Muscle of leg (tissue), 3 donors: ENCODE measurements at regions not wholly inside any gene's neighbourhood (a gene's known extent, or its start where the extent isn't known, plus 50 kb on each side); places are given as distances from the start of the nearest gene placed in this dataset.

Experiments
- DNase-seq: peaks from one replicate; pipeline ENCODE4 v3.0.0; 2013
- H3K27ac ChIP-seq: one replicate; pipeline ENCODE4 v1.5.1; 2013; ENCODE audit warnings: mild to moderate bottlenecking, low read length, control low read depth
- H3K27me3 ChIP-seq: one replicate; pipeline ENCODE4 v1.6.1; 2013; ENCODE audit warnings: low read length; ENCODE audit not compliant: control insufficient read depth, insufficient read depth
- H3K36me3 ChIP-seq: one replicate; pipeline ENCODE4 v1.6.1; 2013; ENCODE audit warnings: low read length; ENCODE audit not compliant: control insufficient read depth, insufficient read depth
- H3K4me1 ChIP-seq: one replicate; pipeline ENCODE4 v1.6.1; 2013; ENCODE audit warnings: low read length; ENCODE audit not compliant: control insufficient read depth, insufficient read depth
- H3K4me3 ChIP-seq: one replicate; pipeline ENCODE4 v1.5.1; 2013; ENCODE audit warnings: low read length, control low read depth
- H3K9me3 ChIP-seq: replicated peaks from 2 replicates; pipeline ENCODE4 v1.6.1; 2013; ENCODE audit warnings: low read depth, low read length; ENCODE audit not compliant: control insufficient read depth
- WGBS: methylation state at CpG from one replicate; pipeline ENCODE4 v1.1.5; 2013; ENCODE audit warnings: missing lambda C conversion rate; ENCODE audit not compliant: insufficient coverage; 5-methylcytosine and 5-hydroxymethylcytosine counted together

GRCh38 chr20:20869161-20869775, 156.8 kb upstream of the RALGAPA2 start:
- no peaks in the 10 kb centered on the region for H3K9me3 ChIP-seq

DNA sequence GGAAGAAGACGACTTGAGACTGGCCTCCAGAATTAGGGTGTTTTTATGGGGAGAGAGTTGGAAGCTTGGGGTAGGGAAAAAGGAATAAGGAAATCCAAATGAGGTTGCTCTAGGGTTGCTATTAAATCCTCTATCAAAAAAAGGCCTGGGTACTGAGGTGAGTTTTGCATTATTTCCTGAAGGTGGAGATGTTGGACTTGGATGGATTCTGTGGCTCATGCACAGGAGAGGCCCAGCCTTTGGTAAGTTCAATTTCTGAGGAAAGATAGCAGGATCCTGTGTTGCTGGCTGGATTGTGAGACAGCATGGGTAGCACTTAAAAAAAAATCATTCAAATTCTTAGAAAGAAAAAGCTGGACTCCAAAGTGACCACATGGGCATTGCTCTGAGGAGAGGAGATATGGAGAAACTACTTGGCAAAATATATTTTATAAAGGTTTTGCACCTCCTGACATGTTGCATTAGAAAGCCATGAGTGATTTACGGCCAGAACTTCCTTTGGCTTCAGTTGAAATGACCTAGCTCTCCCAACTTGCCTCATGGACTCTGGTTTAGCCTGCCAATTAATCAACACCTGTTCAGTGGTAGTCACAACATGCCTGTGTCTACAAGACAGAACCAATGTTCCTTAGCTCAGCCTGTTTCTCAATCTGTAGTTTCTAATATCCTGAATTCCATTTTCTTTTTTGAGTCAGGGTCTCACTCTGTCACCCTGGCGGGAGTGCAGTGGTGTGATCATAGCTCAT, 152.1 kb upstream of the RALGAPA2 start:
- peak; percentile 69 for DNase-seq
- no peak overlapping the region for H3K4me3 ChIP-seq
- 90% methylated on average over 1 of the region's 3 CpGs for WGBS
- H3K4me1 ChIP-seq = no peaks in the 10 kb centered on the region
- H3K9me3 ChIP-seq = no peaks in the 10 kb centered on the region
- H3K27ac ChIP-seq = no peak overlapping the region
- no peaks in the 10 kb centered on the region for H3K36me3 ChIP-seq
- H3K27me3 ChIP-seq = peaks cover under 1% of the 10 kb centered on the region

More at GRCh38 chr20:20869161-20869775, 156.8 kb upstream of the RALGAPA2 start:
- H3K4me3 ChIP-seq = no peak overlapping the region
- no peaks in the 10 kb centered on the region for H3K36me3 ChIP-seq
- no peak overlapping the region for H3K27ac ChIP-seq
- DNase-seq = no peak
- H3K27me3 ChIP-seq = peaks cover under 1% of the 10 kb centered on the region
- no peaks in the 10 kb centered on the region for H3K4me1 ChIP-seq
- no CpG with 5 or more reads among the region's 5 CpGs for WGBS

DNA sequence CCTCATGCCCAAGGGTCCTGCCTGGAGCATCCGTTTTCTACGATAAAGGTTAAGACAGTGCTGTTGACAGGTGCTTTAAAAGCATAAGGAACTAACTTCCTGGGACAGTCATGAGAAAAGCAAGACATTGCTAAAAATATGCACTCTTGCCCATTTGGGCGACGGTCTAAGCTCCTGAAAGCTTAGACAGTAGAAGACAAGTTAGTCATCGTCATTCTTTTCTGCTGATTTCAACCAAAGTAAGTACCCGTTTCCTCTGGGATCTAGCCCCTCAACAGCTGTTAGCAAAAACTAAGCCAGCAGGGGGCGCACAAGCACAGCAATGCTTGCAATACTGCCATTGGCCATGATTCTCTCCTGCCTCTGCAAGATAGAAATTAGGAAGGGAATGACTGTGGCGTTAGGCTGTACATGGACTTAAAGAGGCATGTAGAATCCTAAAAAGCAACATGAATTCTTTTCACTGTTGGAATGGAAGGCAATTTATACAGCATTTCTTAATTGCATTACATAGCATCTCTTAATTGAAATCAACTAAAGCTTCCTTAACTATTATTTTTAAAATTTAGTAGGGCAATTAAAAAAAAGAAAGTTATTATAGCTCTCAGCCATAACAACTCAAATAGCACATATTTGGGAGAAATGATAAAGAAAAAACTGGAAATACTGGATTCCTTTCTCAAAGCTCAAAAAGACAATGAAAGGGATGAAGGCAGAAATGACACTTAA, 147.8 kb upstream of the RALGAPA2 start:
- H3K9me3 ChIP-seq = no peaks in the 10 kb centered on the region
- WGBS = 25% methylated on average over 7 of the region's 8 CpGs

DNA sequence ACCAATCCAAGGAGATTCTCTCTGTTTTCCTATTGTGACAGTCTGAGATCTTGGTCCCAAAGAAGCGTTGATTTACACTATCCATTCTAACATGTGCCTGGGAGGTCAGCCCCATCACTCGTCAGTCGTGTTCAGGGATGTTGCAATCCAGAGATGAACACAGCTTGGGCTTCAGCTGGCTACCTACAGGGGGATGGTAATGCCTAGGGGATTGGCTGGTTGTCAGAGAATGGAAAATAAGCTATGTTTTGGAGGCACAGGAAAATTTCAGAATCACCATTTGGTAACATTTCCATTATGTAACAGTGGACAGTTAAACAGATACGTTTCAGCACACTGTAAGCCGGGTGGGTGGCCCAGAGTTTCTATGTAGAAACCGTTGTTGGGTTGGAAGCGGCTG, 147.1 kb upstream of the RALGAPA2 start:
- H3K9me3 ChIP-seq = no peaks in the 10 kb centered on the region
- H3K4me1 ChIP-seq = no peaks in the 10 kb centered on the region
- no peak overlapping the region for H3K4me3 ChIP-seq
- no peak overlapping the region for H3K27ac ChIP-seq
- DNase-seq = no peak
- WGBS = 82% methylated on average over 3 of the region's 7 CpGs
- no peaks in the 10 kb centered on the region for H3K36me3 ChIP-seq
- peaks cover 14% of the 10 kb centered on the region for H3K27me3 ChIP-seq

More for the DNA sequence above, 147.8 kb upstream of the RALGAPA2 start:
- Histone ChIP-seq H3K27me3 (peaks cover 14% of the 10 kb centered on the region), H3K36me3 (no peaks in the 10 kb centered on the region), H3K4me1 (no peaks in the 10 kb centered on the region), H3K27ac (no peak overlapping the region), H3K4me3 (no peak overlapping the region)
- DNase-seq = peak; percentile 90

GRCh38 chr20:20856956-20857355, 144.5 kb upstream of the RALGAPA2 start:
- WGBS = no CpG with 5 or more reads among the region's 2 CpGs
- no peak for DNase-seq
- H3K36me3 ChIP-seq = no peaks in the 10 kb centered on the region
- H3K27ac ChIP-seq = no peak overlapping the region
- no peaks in the 10 kb centered on the region for H3K9me3 ChIP-seq
- H3K4me3 ChIP-seq = no peak overlapping the region
- H3K27me3 ChIP-seq = peaks cover 14% of the 10 kb centered on the region
- H3K4me1 ChIP-seq = no peaks in the 10 kb centered on the region

DNA sequence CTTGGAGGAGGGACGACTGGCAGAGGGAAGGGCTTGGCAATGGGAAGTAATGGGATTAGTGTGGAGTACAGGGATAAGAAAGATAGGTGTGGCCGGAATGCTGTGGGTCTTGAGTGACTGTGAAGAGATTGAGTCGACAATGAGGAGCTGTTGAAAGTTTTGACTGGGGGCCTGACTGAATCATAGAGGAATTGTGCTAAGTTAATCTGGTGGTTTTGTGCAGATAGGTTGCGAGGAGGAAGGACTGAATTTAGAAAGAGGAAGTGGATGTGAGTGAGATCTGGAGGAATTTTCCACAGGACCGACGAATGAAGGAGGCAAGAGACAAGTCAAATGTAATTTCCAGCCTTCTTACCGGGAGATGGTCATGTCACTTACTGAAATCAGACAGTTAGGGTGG, 143.9 kb upstream of the RALGAPA2 start:
- H3K27me3 ChIP-seq = peaks cover 14% of the 10 kb centered on the region
- peak; percentile 36 for DNase-seq
- H3K27ac ChIP-seq = no peak overlapping the region
- H3K4me1 ChIP-seq = no peaks in the 10 kb centered on the region
- 69% methylated on average over 7 of the region's 7 CpGs for WGBS
- no peaks in the 10 kb centered on the region for H3K36me3 ChIP-seq
- no peaks in the 10 kb centered on the region for H3K9me3 ChIP-seq
- no peak overlapping the region for H3K4me3 ChIP-seq

GRCh38 chr20:20851385-20851784, 138.9 kb upstream of the RALGAPA2 start:
- DNase-seq = peak; percentile 65
- no CpG with 5 or more reads among the region's 1 CpG for WGBS
- Histone ChIP-seq H3K36me3 (no peaks in the 10 kb centered on the region), H3K9me3 (no peaks in the 10 kb centered on the region), H3K27ac (peak overlapping the region; percentile 32), H3K4me1 (no peaks in the 10 kb centered on the region), H3K27me3 (peaks cover 7% of the 10 kb centered on the region), H3K4me3 (no peak overlapping the region)

- H3K27me3 ChIP-seq = peaks cover 5% of the 10 kb centered on the region
- WGBS = 100% methylated on average over 1 of the region's 2 CpGs
Observed at GRCh38 chr20:20850407-20850806, 138.0 kb upstream of the RALGAPA2 start.

GRCh38 chr20:20849161-20849560, 136.7 kb upstream of the RALGAPA2 start:
- H3K27ac ChIP-seq = no peak overlapping the region
- 60% methylated on average over 6 of the region's 9 CpGs for WGBS
- no peak overlapping the region for H3K4me3 ChIP-seq
- no peaks in the 10 kb centered on the region for H3K4me1 ChIP-seq
- peaks cover 10% of the 10 kb centered on the region for H3K27me3 ChIP-seq
- H3K36me3 ChIP-seq = no peaks in the 10 kb centered on the region
- DNase-seq = peak; percentile 11
- no peaks in the 10 kb centered on the region for H3K9me3 ChIP-seq

More at GRCh38 chr20:20850407-20850806, 138.0 kb upstream of the RALGAPA2 start:
- Histone ChIP-seq H3K4me3 (no peak overlapping the region), H3K9me3 (no peaks in the 10 kb centered on the region), H3K36me3 (no peaks in the 10 kb centered on the region), H3K4me1 (no peaks in the 10 kb centered on the region), H3K27ac (no peak overlapping the region)
- no peak for DNase-seq

DNA sequence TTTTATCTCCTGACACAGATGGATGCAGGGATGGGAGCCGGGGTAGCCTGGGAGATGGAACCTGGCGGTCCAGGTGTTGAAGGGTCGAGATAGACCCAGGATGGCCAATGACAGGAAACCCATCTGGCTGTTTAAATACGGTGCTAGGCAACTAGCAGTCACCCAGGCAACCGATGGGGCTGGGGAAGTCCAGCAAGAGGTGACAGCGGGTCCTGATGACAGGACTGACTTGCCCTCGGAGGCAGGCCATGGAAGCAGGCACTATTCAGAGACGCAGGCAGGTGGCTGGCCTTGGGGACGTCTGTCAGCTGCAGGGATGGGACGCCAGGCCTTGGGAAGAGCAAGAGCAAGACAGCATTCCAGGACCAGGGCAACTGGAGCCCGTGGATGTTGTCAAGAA, 135.4 kb upstream of the RALGAPA2 start:
- WGBS = 80% methylated on average over 11 of the region's 11 CpGs

More for the DNA sequence above, 135.4 kb upstream of the RALGAPA2 start:
- H3K36me3 ChIP-seq = no peaks in the 10 kb centered on the region
- H3K27ac ChIP-seq = no peak overlapping the region
- H3K9me3 ChIP-seq = no peaks in the 10 kb centered on the region
- peaks cover 10% of the 10 kb centered on the region for H3K27me3 ChIP-seq
- no peak for DNase-seq
- no peak overlapping the region for H3K4me3 ChIP-seq
- H3K4me1 ChIP-seq = no peaks in the 10 kb centered on the region
